KMS-11 (cell line): ENCODE measurements at regions not wholly inside any gene's neighbourhood (a gene's known extent, or its start where the extent isn't known, plus 50 kb on each side); places are given as distances from the start of the nearest gene placed in this dataset.

ENCODE experiments used
- H2AFZ ChIP-seq: fragments of 200-600 bp; sonication (generic); 2 replicates; pipeline ENCODE4 v1.6.1; 2016; ENCODE audit warnings: antibody characterized with exemption, mixed run types, low read depth
- H3K27ac ChIP-seq: fragments of 200-600 bp; sonication (generic); 2 replicates; pipeline ENCODE4 v1.6.1; 2016; ENCODE audit warnings: mild to moderate bottlenecking, mixed run types
- H3K27me3 ChIP-seq: fragments of 200-600 bp; sonication (generic); 2 replicates; pipeline ENCODE4 v1.6.1; 2017; ENCODE audit warnings: mild to moderate bottlenecking, low read depth, mixed run types, moderate library complexity; ENCODE audit not compliant: insufficient read depth
- H3K36me3 ChIP-seq: fragments of 200-600 bp; sonication (generic); 2 replicates; pipeline ENCODE4 v1.6.1; 2017; ENCODE audit warnings: mild to moderate bottlenecking, mixed run types; ENCODE audit not compliant: insufficient read depth
- H3K4me1 ChIP-seq: fragments of 200-600 bp; sonication (generic); 2 replicates; pipeline ENCODE4 v1.6.1; 2016; ENCODE audit warnings: mild to moderate bottlenecking, low read depth, mixed run types; ENCODE audit not compliant: poor library complexity, severe bottlenecking
- H3K4me2 ChIP-seq: fragments of 200-600 bp; sonication (generic); 2 replicates; pipeline ENCODE4 v1.7.0; 2016; ENCODE audit warnings: mild to moderate bottlenecking, mixed run types
- H3K4me3 ChIP-seq: fragments of 200-600 bp; sonication (generic); IDR thresholded peaks from 2 replicates; pipeline ENCODE4 v1.6.1; 2017; ENCODE audit warnings: low read depth, low read length, mixed read lengths; ENCODE audit not compliant: insufficient read depth
- H3K79me2 ChIP-seq: fragments of 200-600 bp; sonication (generic); 2 replicates; pipeline ENCODE4 v1.6.1; 2016; ENCODE audit warnings: low read depth, mixed run types; ENCODE audit not compliant: insufficient read depth
- H3K9ac ChIP-seq: fragments of 200-600 bp; sonication (generic); 2 replicates; pipeline ENCODE4 v1.6.1; 2016; ENCODE audit warnings: mild to moderate bottlenecking, mixed run types
- H4K20me1 ChIP-seq: fragments of 200-600 bp; sonication (generic); 2 replicates; pipeline ENCODE4 v1.6.1; 2016; ENCODE audit warnings: mild to moderate bottlenecking, mixed run types; ENCODE audit not compliant: insufficient read depth
- CTCF ChIP-seq: fragments of 200-600 bp; sonication (generic); conservative IDR thresholded peaks from 2 replicates; pipeline ENCODE4 v1.6.1; 2017; ENCODE audit warnings: low read depth, mild to moderate bottlenecking, antibody characterized with exemption, low read length, moderate library complexity, mixed read lengths

- Histone ChIP-seq H3K4me2 (no peak overlapping the region), H3K27me3 (no peaks in the 10 kb centered on the region), H2AFZ (no peak overlapping the region), H3K9ac (no peak overlapping the region), H4K20me1 (no peaks in the 10 kb centered on the region), H3K4me1 (peaks cover 10% of the 10 kb centered on the region), H3K36me3 (no peaks in the 10 kb centered on the region), H3K79me2 (no peaks in the 10 kb centered on the region), H3K4me3 (no peak overlapping the region), H3K27ac (no peak overlapping the region)
- no peak for TF ChIP-seq CTCF
Measured at GRCh38 chr21:34201481-34201858, 128.1 kb downstream of the MRPS6 start.

GRCh38 chr21:34202553-34203372, 129.4 kb downstream of the MRPS6 start:
- H3K9ac ChIP-seq: no peak overlapping the region
- no peak overlapping the region for H3K4me3 ChIP-seq
- no peaks in the 10 kb centered on the region for H3K36me3 ChIP-seq
- H3K27ac ChIP-seq: no peak overlapping the region
- no peak for TF ChIP-seq CTCF
- no peaks in the 10 kb centered on the region for H3K79me2 ChIP-seq
- H3K4me1 ChIP-seq: peaks cover 15% of the 10 kb centered on the region
- no peak overlapping the region for H3K4me2 ChIP-seq
- H4K20me1 ChIP-seq: no peaks in the 10 kb centered on the region
- H2AFZ ChIP-seq: no peak overlapping the region
- no peaks in the 10 kb centered on the region for H3K27me3 ChIP-seq

- Histone ChIP-seq H3K36me3 (no peaks in the 10 kb centered on the region), H3K4me3 (no peak overlapping the region), H3K79me2 (no peaks in the 10 kb centered on the region), H3K27me3 (no peaks in the 10 kb centered on the region), H3K4me1 (peaks cover 15% of the 10 kb centered on the region), H2AFZ (no peak overlapping the region), H4K20me1 (no peaks in the 10 kb centered on the region), H3K9ac (no peak overlapping the region), H3K27ac (no peak overlapping the region), H3K4me2 (no peak overlapping the region)
- TF ChIP-seq CTCF: no peak
Measured at GRCh38 chr21:34203851-34204420, 130.6 kb downstream of the MRPS6 start.

- no peaks in the 10 kb centered on the region for H3K79me2 ChIP-seq
- H3K27ac ChIP-seq: no peak overlapping the region
- no peak overlapping the region for H3K4me2 ChIP-seq
- no peak overlapping the region for H3K9ac ChIP-seq
- H4K20me1 ChIP-seq: no peaks in the 10 kb centered on the region
- no peaks in the 10 kb centered on the region for H3K36me3 ChIP-seq
- TF ChIP-seq CTCF: no peak
- H3K4me1 ChIP-seq: peaks cover 15% of the 10 kb centered on the region
- H2AFZ ChIP-seq: no peak overlapping the region
- H3K27me3 ChIP-seq: no peaks in the 10 kb centered on the region
- H3K4me3 ChIP-seq: no peak overlapping the region
Measured at GRCh38 chr21:34204481-34205439, 131.4 kb downstream of the MRPS6 start.
